Hepatocyte (in vitro differentiated cells): ENCODE measurements at regions not wholly inside any gene's neighbourhood (a gene's known extent, or its start where the extent isn't known, plus 50 kb on each side); places are given as distances from the start of the nearest gene placed in this dataset.

Experiments
- CTCF ChIP-seq: fragments of 200-600 bp; sonication (generic); IDR thresholded peaks from 2 replicates; pipeline ENCODE4 v1.5.1; 2016; ENCODE audit warnings: antibody characterized with exemption, mild to moderate bottlenecking; ENCODE audit not compliant: poor library complexity
- EZH2 ChIP-seq: fragments of 200-600 bp; sonication (generic); IDR thresholded peaks from 2 replicates; pipeline ENCODE4 v1.6.1; 2016; ENCODE audit warnings: antibody characterized with exemption, mild to moderate bottlenecking, borderline replicate concordance

- TF ChIP-seq CTCF (peak; percentile 83), EZH2 (no peak)
Observed at GRCh38 chr16:16861546-16861945, 482.6 kb downstream of the NPIPA7 start.
